ENCODE measurements at regions not wholly inside any gene's neighbourhood (a gene's known extent, or its start where the extent isn't known, plus 50 kb on each side); places are given as distances from the start of the nearest gene placed in this dataset.
A peak's percentile ranks its signal among the peaks of the same experiment; 100 is the strongest.

GRCh38 chr6:164322533-164322932 lies 908.0 kb downstream of the QKI start:
- DNase-seq = peak in 1 of 51 donors; percentile 14

GRCh38 chr6:164321297-164321696 lies 906.8 kb downstream of the QKI start:
- no peak for DNase-seq

- no peak for DNase-seq
Measured at GRCh38 chr6:164315376-164315775, 900.9 kb downstream of the QKI start.

- no peak for DNase-seq
Measured at GRCh38 chr6:164308339-164308738, 893.8 kb downstream of the QKI start.

- no peak for DNase-seq
Measured at GRCh38 chr6:164303102-164303964, 888.8 kb downstream of the QKI start.

GRCh38 chr6:164296411-164296810 lies 881.9 kb downstream of the QKI start:
- DNase-seq = no peak

- no peak for DNase-seq
Measured at GRCh38 chr6:164294047-164294784, 879.7 kb downstream of the QKI start.

GRCh38 chr6:164291224-164291623 lies 876.7 kb downstream of the QKI start:
- no peak for DNase-seq

GRCh38 chr6:164290101-164290500 lies 875.6 kb downstream of the QKI start:
- DNase-seq = no peak

GRCh38 chr6:164286011-164286410 lies 871.5 kb downstream of the QKI start:
- no peak for DNase-seq

- DNase-seq = no peak
Measured at GRCh38 chr6:164283574-164283973, 869.1 kb downstream of the QKI start.

GRCh38 chr6:164276211-164276610 lies 861.7 kb downstream of the QKI start:
- DNase-seq = no peak

- no peak for DNase-seq
Measured at GRCh38 chr6:164275773-164276172, 861.3 kb downstream of the QKI start.

GRCh38 chr6:164274493-164274892 lies 860.0 kb downstream of the QKI start:
- no peak for DNase-seq

GRCh38 chr6:164273491-164273890 lies 859.0 kb downstream of the QKI start:
- no peak for DNase-seq

- DNase-seq = no peak
Measured at GRCh38 chr6:164266851-164267250, 852.3 kb downstream of the QKI start.

- peak in 2 of 51 donors; percentile 10 to 21 for DNase-seq
Measured at GRCh38 chr6:164262348-164262747, 847.8 kb downstream of the QKI start.

GRCh38 chr6:164258421-164258820 lies 843.9 kb downstream of the QKI start:
- DNase-seq = no peak

- DNase-seq = no peak
Measured at GRCh38 chr6:164252948-164253347, 838.4 kb downstream of the QKI start.

- no peak for DNase-seq
Measured at GRCh38 chr6:164252291-164252690, 837.8 kb downstream of the QKI start.

- DNase-seq = peak in 22 of 51 donors; percentile 2 to 71 (median 16)
Measured at GRCh38 chr6:164247106-164247505, 832.6 kb downstream of the QKI start.

- DNase-seq = peak in 1 of 51 donors; percentile 30
Measured at GRCh38 chr6:164246082-164246481, 831.6 kb downstream of the QKI start.

- no peak for DNase-seq
Measured at GRCh38 chr6:164243949-164244348, 829.4 kb downstream of the QKI start.

Measured in hypothalamus (tissue), 51 donors.